Ureter (tissue), 1 donor: ENCODE measurements at regions not wholly inside any gene's neighbourhood (a gene's known extent, or its start where the extent isn't known, plus 50 kb on each side); places are given as distances from the start of the nearest gene placed in this dataset.
A peak's percentile ranks its signal among the peaks of the same experiment; 100 is the strongest.
"Not testable (repeated sequence)": the region's sequence is repeated elsewhere in the genome, so short reads cannot be mapped to it uniquely, and the experiment has no call there.

Experiments
- DNase-seq: peaks from one replicate; pipeline ENCODE4 v3.0.0-alpha.2; 2020; ENCODE audit warnings: low spot score
- donor health status: DM: yes; HTN: yes; CAD: no.

- not testable (repeated sequence) for DNase-seq
Measured at GRCh38 chr9:85792057-85792456, 50.3 kb upstream of the AGTPBP1 start.

- not testable (repeated sequence) for DNase-seq
Measured at GRCh38 chr9:85802978-85803695, 61.4 kb upstream of the AGTPBP1 start.

- not testable (repeated sequence) for DNase-seq
Measured at GRCh38 chr9:85804847-85805133, 63.0 kb upstream of the AGTPBP1 start.

- DNase-seq: peak; percentile 82
Measured at GRCh38 chr9:85805134-85806005, 63.6 kb upstream of the AGTPBP1 start.

GRCh38 chr9:85808329-85808728 is 66.6 kb upstream of the AGTPBP1 start:
- DNase-seq: not testable (repeated sequence)

- DNase-seq: not testable (repeated sequence)
Measured at GRCh38 chr9:85813388-85813787, 71.6 kb upstream of the AGTPBP1 start.

- DNase-seq: not testable (repeated sequence)
Measured at GRCh38 chr9:85814800-85815199, 73.0 kb upstream of the AGTPBP1 start.

GRCh38 chr9:85818971-85819370 is 77.2 kb upstream of the AGTPBP1 start:
- DNase-seq: not testable (repeated sequence)

- DNase-seq: not testable (repeated sequence)
Measured at GRCh38 chr9:85820598-85820997, 78.8 kb upstream of the AGTPBP1 start.

- DNase-seq: not testable (repeated sequence)
Measured at GRCh38 chr9:85824949-85825348, 83.2 kb upstream of the AGTPBP1 start.

- not testable (repeated sequence) for DNase-seq
Measured at GRCh38 chr9:85834591-85834990, 92.8 kb upstream of the AGTPBP1 start.

- not testable (repeated sequence) for DNase-seq
Measured at GRCh38 chr9:85843949-85844348, 97.0 kb upstream of the NAA35 start.

GRCh38 chr9:85847782-85848181 is 93.2 kb upstream of the NAA35 start:
- not testable (repeated sequence) for DNase-seq

GRCh38 chr9:85858056-85858750 is 82.7 kb upstream of the NAA35 start:
- DNase-seq: no peak

GRCh38 chr9:85859765-85860164 is 81.2 kb upstream of the NAA35 start:
- no peak for DNase-seq

- not testable (repeated sequence) for DNase-seq
Measured at GRCh38 chr9:85861882-85862281, 79.1 kb upstream of the NAA35 start.

GRCh38 chr9:85863875-85864274 is 77.1 kb upstream of the NAA35 start:
- no peak for DNase-seq

- no peak for DNase-seq
Measured at GRCh38 chr9:85871008-85871407, 69.9 kb upstream of the NAA35 start.

- DNase-seq: not testable (repeated sequence)
Measured at GRCh38 chr9:85871683-85872082, 69.3 kb upstream of the NAA35 start.

- no peak for DNase-seq
Measured at GRCh38 chr9:85872463-85872862, 68.5 kb upstream of the NAA35 start.

GRCh38 chr9:85876628-85877027 is 64.3 kb upstream of the NAA35 start:
- DNase-seq: no peak

GRCh38 chr9:85878872-85879597 is 61.9 kb upstream of the NAA35 start:
- DNase-seq: not testable (repeated sequence)
